ENCODE measurements at regions not wholly inside any gene's neighbourhood (a gene's known extent, or its start where the extent isn't known, plus 50 kb on each side); places are given as distances from the start of the nearest gene placed in this dataset.

DNA sequence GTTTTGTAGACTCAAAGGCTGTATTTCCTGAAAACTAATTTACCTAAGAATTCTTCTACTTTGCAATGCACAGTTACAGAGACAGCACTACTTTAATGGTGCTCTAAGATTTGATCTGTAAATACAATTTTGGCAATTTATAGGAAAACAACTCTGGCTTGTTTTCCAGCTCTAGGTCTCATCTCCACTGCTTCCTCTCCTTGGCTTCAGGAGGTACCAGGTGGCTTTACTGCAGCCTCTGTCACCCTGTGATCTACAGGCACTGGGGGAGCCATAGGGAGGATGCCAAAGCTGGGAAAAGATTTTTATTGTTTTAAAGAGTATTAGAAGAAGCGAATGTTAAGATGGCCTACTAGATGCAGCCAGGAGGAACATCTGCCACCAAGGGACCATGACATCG is 1563.6 kb downstream of the OLFM4 start:
- TF ChIP-seq, protein P1, sequence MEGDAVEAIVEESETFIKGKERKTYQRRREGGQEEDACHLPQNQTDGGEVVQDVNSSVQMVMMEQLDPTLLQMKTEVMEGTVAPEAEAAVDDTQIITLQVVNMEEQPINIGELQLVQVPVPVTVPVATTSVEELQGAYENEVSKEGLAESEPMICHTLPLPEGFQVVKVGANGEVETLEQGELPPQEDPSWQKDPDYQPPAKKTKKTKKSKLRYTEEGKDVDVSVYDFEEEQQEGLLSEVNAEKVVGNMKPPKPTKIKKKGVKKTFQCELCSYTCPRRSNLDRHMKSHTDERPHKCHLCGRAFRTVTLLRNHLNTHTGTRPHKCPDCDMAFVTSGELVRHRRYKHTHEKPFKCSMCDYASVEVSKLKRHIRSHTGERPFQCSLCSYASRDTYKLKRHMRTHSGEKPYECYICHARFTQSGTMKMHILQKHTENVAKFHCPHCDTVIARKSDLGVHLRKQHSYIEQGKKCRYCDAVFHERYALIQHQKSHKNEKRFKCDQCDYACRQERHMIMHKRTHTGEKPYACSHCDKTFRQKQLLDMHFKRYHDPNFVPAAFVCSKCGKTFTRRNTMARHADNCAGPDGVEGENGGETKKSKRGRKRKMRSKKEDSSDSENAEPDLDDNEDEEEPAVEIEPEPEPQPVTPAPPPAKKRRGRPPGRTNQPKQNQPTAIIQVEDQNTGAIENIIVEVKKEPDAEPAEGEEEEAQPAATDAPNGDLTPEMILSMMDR (IDR thresholded peaks at IDR 0.05 in 8 of 11, conservative IDR thresholded peaks at IDR 0.05 in 3 of 11), result no peak
- TF ChIP-seq POLR2AphosphoS5 (IDR thresholded peaks at IDR 0.05), result no peak

Measured in spleen (tissue), 7 donors.